ENCODE measurements at regions not wholly inside any gene's neighbourhood (a gene's known extent, or its start where the extent isn't known, plus 50 kb on each side); places are given as distances from the start of the nearest gene placed in this dataset.

- TF ChIP-seq CTCF (IDR thresholded peaks at IDR 0.05) = no peak
- TF ChIP-seq POLR2A (IDR thresholded peaks at IDR 0.05) = no peak
Measured at GRCh38 chr4:32790803-32791202, 2070.6 kb downstream of the PCDH7 start.
